HG02678 (cell line): ENCODE measurements at regions not wholly inside any gene's neighbourhood (a gene's known extent, or its start where the extent isn't known, plus 50 kb on each side); places are given as distances from the start of the nearest gene placed in this dataset.

Experiments used
- ATAC-seq: cut with Tn5 transposase; IDR thresholded peaks from one replicate; pipeline ENCODE4 v1.9.1; 2021; ENCODE audit warnings: mild to moderate bottlenecking, moderate library complexity; ENCODE audit not compliant: unreplicated experiment

DNA sequence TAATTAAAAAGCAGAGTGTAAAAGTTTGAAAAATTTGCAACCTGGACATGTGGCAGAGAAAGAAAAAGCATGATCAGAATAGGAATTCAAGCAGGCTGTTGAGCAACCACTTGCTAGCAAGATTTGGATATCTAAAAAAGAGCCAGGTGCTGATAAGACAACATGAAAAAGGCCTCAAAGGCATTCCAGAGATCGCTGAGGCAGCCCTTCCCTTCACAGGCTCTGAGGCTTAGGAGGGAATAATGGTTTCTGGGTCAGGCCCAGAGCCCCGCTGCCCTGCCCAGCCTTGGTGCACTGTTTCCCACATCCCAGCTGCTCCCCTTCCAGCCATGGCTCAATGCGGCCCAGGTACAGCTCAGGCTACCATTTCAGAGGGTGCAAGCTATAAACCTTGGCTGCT is 64.1 kb upstream of the EEPD1 start:
- no peak for ATAC-seq

DNA sequence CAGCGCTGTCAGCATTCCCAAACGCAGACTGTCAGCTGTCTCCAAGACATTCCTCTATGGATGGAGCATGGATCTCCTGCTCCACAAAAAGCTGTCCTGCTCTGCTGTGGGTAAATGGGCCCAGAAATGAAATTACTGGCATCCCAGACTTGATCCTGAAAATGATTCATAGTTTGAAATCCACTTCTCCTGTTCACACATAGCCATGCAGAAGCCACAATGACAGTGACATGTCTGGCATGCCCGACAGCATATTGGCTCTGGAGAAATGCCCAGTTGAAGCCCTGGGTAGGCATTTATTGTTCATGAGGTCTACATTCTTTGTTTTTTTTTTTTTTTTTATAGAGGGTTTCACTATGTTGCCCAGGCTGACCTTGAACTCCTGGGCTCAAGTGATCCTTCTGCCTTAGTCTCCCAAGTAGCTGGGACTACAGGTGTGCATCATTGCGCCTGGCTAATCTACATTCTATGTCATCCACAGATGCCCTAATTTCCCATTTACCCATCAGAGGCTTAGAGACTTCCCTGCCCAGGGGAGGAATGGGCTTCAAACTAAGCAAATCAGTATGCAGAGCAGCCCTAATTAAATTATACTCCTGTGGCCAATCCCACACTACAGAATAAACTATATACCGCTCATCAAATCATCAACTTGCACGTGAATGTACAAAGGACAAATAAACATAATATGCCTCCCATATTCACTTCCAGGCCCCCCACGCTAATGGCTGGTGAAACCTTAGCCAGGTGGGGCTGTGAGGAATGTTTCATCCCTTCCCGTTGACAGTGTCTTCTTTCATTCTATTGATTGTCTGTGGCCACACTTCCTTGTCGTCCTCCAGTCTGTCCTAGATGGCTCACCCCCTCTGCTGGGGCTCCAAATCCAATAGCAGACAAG is 61.8 kb upstream of the EEPD1 start:
- ATAC-seq = no peak

DNA sequence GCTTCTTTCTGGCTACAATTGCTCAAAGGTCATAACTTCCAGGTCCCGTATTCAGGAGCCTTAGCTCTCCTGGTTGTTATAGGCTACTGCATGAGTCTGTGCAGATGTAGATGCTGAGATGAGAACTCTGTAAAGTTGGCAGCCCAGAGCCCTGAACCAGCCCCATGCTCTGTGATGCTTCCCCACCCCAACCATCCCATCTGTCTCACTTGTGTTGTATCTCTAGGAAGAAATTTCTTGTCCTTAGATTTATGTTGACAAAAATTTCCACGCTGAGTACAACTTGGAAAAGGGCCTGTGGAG is 61.2 kb upstream of the EEPD1 start:
- ATAC-seq = no peak

DNA sequence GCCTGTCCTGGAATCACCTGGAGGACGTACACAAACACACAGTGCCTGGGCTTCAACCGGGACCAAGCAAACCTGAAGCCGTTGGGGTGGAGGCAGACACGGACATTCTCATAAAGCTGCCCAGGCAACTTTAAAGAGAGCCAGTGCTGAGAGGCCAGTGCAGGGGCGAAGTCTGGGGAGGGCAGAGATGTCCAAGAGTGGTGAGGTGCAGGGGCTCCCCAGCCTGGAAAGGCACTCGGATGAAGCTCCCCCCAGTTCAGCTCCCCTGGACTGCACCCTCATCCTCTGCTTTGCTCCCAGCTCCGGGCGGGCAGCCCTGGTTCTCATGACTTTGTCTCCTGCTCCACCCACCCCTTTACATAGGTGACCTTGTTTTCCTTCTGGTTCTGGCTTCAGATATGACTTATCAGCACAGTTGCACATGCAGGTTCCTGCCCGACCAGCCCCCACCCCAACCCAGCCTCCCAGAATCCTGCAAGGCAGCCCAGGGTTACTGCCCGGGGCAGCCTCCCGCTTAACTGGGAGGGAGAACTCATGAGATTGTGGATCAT is 60.8 kb upstream of the EEPD1 start:
- no peak for ATAC-seq

DNA sequence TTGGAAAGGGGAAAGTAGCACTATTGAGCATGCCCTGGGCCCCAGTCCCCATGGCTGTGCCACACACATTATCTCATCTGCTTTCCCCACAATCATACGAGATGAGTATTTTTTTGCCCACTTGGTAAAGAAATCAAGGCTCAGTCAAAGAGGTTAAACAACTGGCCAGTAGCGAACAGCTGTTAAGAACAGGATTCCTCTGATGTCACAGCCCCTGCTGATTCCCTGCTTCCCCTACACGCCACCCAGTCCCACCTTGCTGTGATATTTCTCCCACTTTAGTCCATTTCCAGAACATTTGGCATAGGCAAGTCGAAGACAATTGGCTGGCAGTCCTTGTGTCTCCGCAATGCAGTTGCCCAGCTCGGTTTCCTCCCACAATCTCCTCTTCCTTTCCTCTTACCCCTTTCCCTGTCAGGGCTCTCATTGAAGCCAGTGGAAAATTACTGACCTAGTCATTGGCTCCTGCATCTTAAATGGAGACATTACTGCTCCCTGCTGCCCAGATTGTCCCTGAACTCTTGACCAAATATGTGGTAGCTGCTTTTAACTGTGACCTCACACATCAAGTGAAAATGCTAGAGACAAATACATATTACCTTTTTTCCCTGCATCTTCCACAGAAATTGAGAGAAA is 56.5 kb upstream of the EEPD1 start:
- ATAC-seq = no peak

DNA sequence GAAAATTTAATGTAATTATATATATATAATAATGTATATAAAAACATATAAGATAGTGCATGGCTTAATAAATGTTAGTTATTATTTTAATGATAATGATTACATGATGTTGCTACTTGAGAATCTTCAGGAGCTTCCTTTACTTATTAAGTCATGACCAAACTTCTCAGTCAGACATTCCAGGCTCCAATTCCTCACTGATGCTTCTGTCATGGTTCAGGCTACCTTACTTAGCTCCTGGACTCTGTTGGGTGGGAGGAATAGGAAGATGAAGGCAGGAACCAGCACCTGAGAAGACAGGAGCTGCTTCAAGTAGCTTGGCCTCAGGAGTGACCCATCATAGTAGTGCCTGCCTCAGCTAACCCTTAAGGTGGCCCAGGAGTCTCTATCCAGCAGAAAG is 55.0 kb upstream of the EEPD1 start:
- no peak for ATAC-seq

DNA sequence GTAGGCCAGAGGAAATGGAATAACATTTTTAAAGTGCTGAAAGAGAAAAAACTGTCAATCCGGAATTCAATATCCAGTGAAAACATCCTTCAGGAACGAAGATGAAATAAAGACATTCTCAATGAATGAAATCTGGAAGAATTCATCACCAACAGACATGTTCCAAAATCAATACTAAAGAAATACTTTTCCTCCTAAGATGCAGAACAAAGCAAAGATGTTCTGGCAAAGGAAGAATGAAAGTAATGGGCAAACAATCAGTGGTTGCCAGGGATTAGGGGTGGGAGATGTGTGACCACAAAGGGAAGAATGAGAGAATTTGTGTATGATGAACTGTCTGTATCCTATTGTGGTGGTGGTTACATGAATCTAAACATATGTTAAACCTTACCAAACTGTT is 52.8 kb upstream of the EEPD1 start:
- no peak for ATAC-seq

DNA sequence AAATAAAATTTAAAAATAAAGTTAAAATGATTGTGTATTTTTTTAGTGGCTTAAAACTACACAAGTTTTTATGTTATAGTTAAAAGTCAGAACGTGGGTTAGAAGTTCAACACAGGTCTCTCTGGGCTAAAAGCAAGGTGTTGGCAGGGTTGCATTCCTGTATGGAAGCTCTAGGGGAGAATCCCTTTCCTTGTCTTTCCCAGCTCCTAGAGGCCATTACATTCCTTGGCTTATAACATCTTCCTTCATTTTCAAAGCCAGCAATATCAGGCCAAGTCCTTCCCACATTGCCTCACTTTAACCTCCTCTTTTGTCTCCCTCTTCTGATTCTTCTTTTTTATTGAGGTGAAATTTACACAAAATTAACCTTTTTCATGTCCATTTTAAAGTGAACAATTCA is 52.4 kb upstream of the EEPD1 start:
- no peak for ATAC-seq
